Loucy (cell line): ENCODE measurements at regions not wholly inside any gene's neighbourhood (a gene's known extent, or its start where the extent isn't known, plus 50 kb on each side); places are given as distances from the start of the nearest gene placed in this dataset.

ENCODE experiments used
- EZH2phosphoT487 ChIP-seq: fragments of 200-600 bp; IDR thresholded peaks from 2 replicates; pipeline ENCODE4 v1.6.1; 2018; ENCODE audit warnings: antibody characterized with exemption, mild to moderate bottlenecking, moderate library complexity, borderline replicate concordance
- TF ChIP-seq, protein P1 (sequence below): fragments of 200-600 bp; sonication (generic); conservative IDR thresholded peaks from 2 replicates; pipeline ENCODE4 v1.5.1; 2014; ENCODE audit warnings: mild to moderate bottlenecking, antibody characterized with exemption, low read length

DNA sequence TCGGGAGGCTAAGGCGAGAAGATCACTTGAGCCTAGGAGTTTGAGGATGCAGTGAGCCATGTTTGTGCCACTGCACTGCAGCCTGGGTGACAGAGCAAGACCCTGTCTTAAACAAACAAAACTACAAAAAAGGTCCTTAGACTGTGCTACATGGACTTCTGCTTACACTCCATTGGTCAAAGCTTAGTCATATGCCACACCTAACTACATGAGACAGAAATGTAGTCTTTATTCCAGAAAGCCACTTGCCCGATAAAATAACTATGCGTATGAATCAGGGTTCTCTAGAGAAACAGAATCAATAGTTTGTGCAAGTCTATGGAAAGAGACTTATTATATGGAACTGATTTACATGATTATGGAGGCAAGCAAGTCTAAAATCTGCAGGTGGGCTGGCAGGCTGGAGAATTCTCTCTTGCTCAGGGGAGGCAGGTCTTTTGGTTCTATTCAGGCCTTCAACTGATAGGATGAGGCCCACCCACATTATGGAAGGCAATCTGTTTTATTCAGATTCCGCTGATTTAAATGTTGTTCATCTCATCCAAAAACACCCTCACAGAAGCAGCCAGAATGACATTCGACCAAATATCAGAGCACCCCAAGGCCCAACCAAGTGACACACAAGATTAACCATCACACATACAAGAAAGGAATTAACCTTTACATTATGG lies 114.4 kb upstream of the SIX2 start:
- TF ChIP-seq, protein P1, sequence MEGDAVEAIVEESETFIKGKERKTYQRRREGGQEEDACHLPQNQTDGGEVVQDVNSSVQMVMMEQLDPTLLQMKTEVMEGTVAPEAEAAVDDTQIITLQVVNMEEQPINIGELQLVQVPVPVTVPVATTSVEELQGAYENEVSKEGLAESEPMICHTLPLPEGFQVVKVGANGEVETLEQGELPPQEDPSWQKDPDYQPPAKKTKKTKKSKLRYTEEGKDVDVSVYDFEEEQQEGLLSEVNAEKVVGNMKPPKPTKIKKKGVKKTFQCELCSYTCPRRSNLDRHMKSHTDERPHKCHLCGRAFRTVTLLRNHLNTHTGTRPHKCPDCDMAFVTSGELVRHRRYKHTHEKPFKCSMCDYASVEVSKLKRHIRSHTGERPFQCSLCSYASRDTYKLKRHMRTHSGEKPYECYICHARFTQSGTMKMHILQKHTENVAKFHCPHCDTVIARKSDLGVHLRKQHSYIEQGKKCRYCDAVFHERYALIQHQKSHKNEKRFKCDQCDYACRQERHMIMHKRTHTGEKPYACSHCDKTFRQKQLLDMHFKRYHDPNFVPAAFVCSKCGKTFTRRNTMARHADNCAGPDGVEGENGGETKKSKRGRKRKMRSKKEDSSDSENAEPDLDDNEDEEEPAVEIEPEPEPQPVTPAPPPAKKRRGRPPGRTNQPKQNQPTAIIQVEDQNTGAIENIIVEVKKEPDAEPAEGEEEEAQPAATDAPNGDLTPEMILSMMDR: no peak
- TF ChIP-seq EZH2phosphoT487: no peak
